ENCODE measurements at regions not wholly inside any gene's neighbourhood (a gene's known extent, or its start where the extent isn't known, plus 50 kb on each side); places are given as distances from the start of the nearest gene placed in this dataset.

- H3K79me2 ChIP-seq (ENCODE audit: control insufficient read depth, insufficient read depth, low read length), result peaks cover 3% of the 10 kb centered on the region
- H3K9ac ChIP-seq (replicated peaks; ENCODE audit: extremely low read depth, insufficient read depth, low read length), result no peak overlapping the region
- no peaks in the 10 kb centered on the region for H3K9me1 ChIP-seq (replicated peaks; ENCODE audit: control insufficient read depth, extremely low read depth, insufficient read depth, low read length)
- ChIA-PET POLR2A (no interaction called here), CTCF (no interaction called here)
- no peaks in the 10 kb centered on the region for H3K27me3 ChIP-seq (ENCODE audit: control insufficient read depth in 2 of 2, insufficient read depth in 2 of 2, low read length in 2 of 2)
- H3K36me3 ChIP-seq (ENCODE audit: control insufficient read depth in 2 of 2, extremely low read depth in 1 of 2, insufficient read depth in 2 of 2, low read length in 2 of 2), result no peaks in the 10 kb centered on the region
- no peak overlapping the region for H3K27ac ChIP-seq (ENCODE audit: insufficient read depth, low read depth, low read length)
- no peaks in the 10 kb centered on the region for H4K20me1 ChIP-seq (replicated peaks; ENCODE audit: control insufficient read depth, extremely low read depth, insufficient read depth, low read length)
- intact Hi-C loops (cut with micrococcal nuclease) (no loop called here), dilution Hi-C loops (cut with MboI; ENCODE audit: extremely low pct_ligation_motif_present, low sequenced_read_pairs) (no loop called here)
- H3K4me3 ChIP-seq (replicated peaks in 1 of 3; ENCODE audit: insufficient read depth in 1 of 3, low read depth in 1 of 3, low read length in 3 of 3), result no peak overlapping the region
- peaks cover 3% of the 10 kb centered on the region for H3K4me1 ChIP-seq (ENCODE audit: control insufficient read depth, extremely low read depth, insufficient read depth, low read length)
- no peak for DNase-seq (ENCODE audit: low read depth, low spot score)
- no peak overlapping the region for H2AFZ ChIP-seq (ENCODE audit: low read depth, low read length)
- BruUV-seq (replicated peaks), result no TSS peak
- no peak for FAIRE-seq
- H3K9me3 ChIP-seq (replicated peaks; ENCODE audit: control insufficient read depth, insufficient read depth, low read length), result no peaks in the 10 kb centered on the region
- H3K4me2 ChIP-seq (ENCODE audit: insufficient read depth, low read length), result no peak overlapping the region
- TF ChIP-seq MAX (IDR thresholded peaks at IDR 0.05; ENCODE audit: insufficient read depth, insufficient read length) (no peak), JUN (IDR thresholded peaks at IDR 0.05; ENCODE audit: borderline replicate concordance, insufficient read depth, insufficient read length, low read depth) (no peak), POLR2AphosphoS5 (IDR thresholded peaks at IDR 0.05; ENCODE audit: insufficient read depth, low read depth, low read length) (no peak), CTCF (IDR thresholded peaks at IDR 0.05; ENCODE audit: extremely low read depth in 1 of 2, insufficient read depth in 1 of 2, low read depth in 1 of 2, low read length in 2 of 2) (no peak), MYC (IDR thresholded peaks at IDR 0.05; ENCODE audit: low read depth, low read length) (no peak), FOS (IDR thresholded peaks at IDR 0.05; ENCODE audit: borderline replicate concordance, insufficient read depth, low read length) (no peak), EZH2 (IDR thresholded peaks at IDR 0.05; ENCODE audit: borderline replicate concordance, low read depth, low read length, severe bottlenecking) (no peak), GATA2 (IDR thresholded peaks at IDR 0.05; ENCODE audit: insufficient read depth, insufficient read length, low read depth, low read length) (no peak), POLR2A (IDR thresholded peaks at IDR 0.05; ENCODE audit: low read depth, low read length) (no peak)
These were observed 110.2 kb downstream of the RASSF9 start for GRCh38 chr12:85725991-85726390.
